ENCODE measurements at regions not wholly inside any gene's neighbourhood (a gene's known extent, or its start where the extent isn't known, plus 50 kb on each side); places are given as distances from the start of the nearest gene placed in this dataset.

GRCh38 chr13:68523838-68524424 is 1293.8 kb upstream of the PCDH9 start:
- TF ChIP-seq CTCF (IDR thresholded peaks at IDR 0.05; ENCODE audit: low read length) = no peak
- no peak for TF ChIP-seq EZH2 (optimal IDR thresholded peaks at IDR 0.05; ENCODE audit: low read depth, low read length)
